Keratinocyte (primary cell): ENCODE measurements at regions not wholly inside any gene's neighbourhood (a gene's known extent, or its start where the extent isn't known, plus 50 kb on each side); places are given as distances from the start of the nearest gene placed in this dataset.

Experiments
- DNase-seq: peaks from one replicate; pipeline ENCODE4 v3.0.0-alpha.2; 2011; ENCODE audit warnings: low read depth, missing footprints, low spot score
- FAIRE-seq: peaks from 2 replicates; lab custom pipeline; 2011; peaks lifted over from hg19 to GRCh38; lab: Jason Lieb, UNC
- H2AFZ ChIP-seq: 2 replicates; pipeline ENCODE4 v1.6.0; 2012; ENCODE audit warnings: low read length, control low read depth, inconsistent platforms; ENCODE audit not compliant: control insufficient read depth
- H3K27ac ChIP-seq: 2 replicates; pipeline ENCODE4 v1.5.1; 2011; ENCODE audit warnings: low read length; ENCODE audit not compliant: control insufficient read depth, insufficient read depth
- H3K27me3 ChIP-seq: 3 replicates; pipeline ENCODE4 v1.6.0; 2011; ENCODE audit warnings: low read length; ENCODE audit not compliant: control insufficient read depth, insufficient read depth; ENCODE audit errors: extremely low read depth
- H3K36me3 ChIP-seq, 2 experiments: 2 replicates in 1 of 2; 3 replicates in 1 of 2; pipeline ENCODE4 v1.5.1; 2011; ENCODE audit warnings: low read length in 2 of 2, mild to moderate bottlenecking in 1 of 2; ENCODE audit not compliant: control insufficient read depth in 2 of 2, insufficient read depth in 2 of 2; ENCODE audit errors: extremely low read depth in 1 of 2
- H3K4me1 ChIP-seq: 3 replicates; pipeline ENCODE4 v1.5.1; 2011; ENCODE audit warnings: low read length; ENCODE audit not compliant: control insufficient read depth, insufficient read depth; ENCODE audit errors: extremely low read depth
- H3K4me2 ChIP-seq: 3 replicates; pipeline ENCODE4 v1.6.0; 2011; ENCODE audit warnings: low read depth, low read length; ENCODE audit not compliant: control insufficient read depth, insufficient read depth; ENCODE audit errors: extremely low read depth
- H3K4me3 ChIP-seq, 3 experiments: fragments of 200-600 bp in 1 of 3; sonication (generic) in 1 of 3; 2 replicates in 2 of 3; 3 replicates in 1 of 3; pipeline ENCODE4 v1.5.1; 2011 to 2016; ENCODE audit warnings: low read length in 3 of 3, mild to moderate bottlenecking in 3 of 3, control low read depth in 2 of 3, inconsistent platforms in 1 of 3, low read depth in 1 of 3, mixed read lengths in 1 of 3, mixed run types in 1 of 3, moderate library complexity in 1 of 3; ENCODE audit not compliant: control insufficient read depth in 2 of 3, insufficient read depth in 2 of 3; ENCODE audit errors: extremely low read depth in 1 of 3
- H3K79me2 ChIP-seq: 2 replicates; pipeline ENCODE4 v1.6.0; 2012; ENCODE audit warnings: low read length; ENCODE audit not compliant: control insufficient read depth, insufficient read depth
- H3K9ac ChIP-seq: 3 replicates; pipeline ENCODE4 v1.6.0; 2011; ENCODE audit warnings: low read length; ENCODE audit not compliant: control insufficient read depth, insufficient read depth; ENCODE audit errors: extremely low read depth
- H3K9me1 ChIP-seq: 3 replicates; pipeline ENCODE4 v1.6.0; 2011; ENCODE audit warnings: low read length; ENCODE audit not compliant: control insufficient read depth, insufficient read depth; ENCODE audit errors: extremely low read depth
- H3K9me3 ChIP-seq: 2 replicates; pipeline ENCODE4 v1.5.1; 2012; ENCODE audit warnings: low read depth, low read length; ENCODE audit not compliant: control insufficient read depth
- H4K20me1 ChIP-seq: 3 replicates; pipeline ENCODE4 v1.6.0; 2011; ENCODE audit warnings: low read length; ENCODE audit not compliant: control insufficient read depth, insufficient read depth; ENCODE audit errors: extremely low read depth
- EZH2 ChIP-seq: IDR thresholded peaks from one replicate; pipeline ENCODE4 v1.6.1; 2012; ENCODE audit warnings: inconsistent platforms, mild to moderate bottlenecking, low read length, moderate library complexity
- dilution Hi-C: fragments of 300-500 bp; cut with MboI; formaldehyde crosslinking; loops from one replicate; pipeline ENCODE4 v1.7.0; 2020; ENCODE audit warnings: low sequenced_read_pairs; ENCODE audit not compliant: extremely low pct_ligation_motif_present
- TF ChIP-seq, protein P1 (sequence below), 3 experiments: IDR thresholded peaks in 1 of 3; conservative IDR thresholded peaks in 1 of 3; optimal IDR thresholded peaks in 1 of 3; 2 replicates in 2 of 3; 3 replicates in 1 of 3; pipeline versions ENCODE3 to v1.5.1; 2011; ENCODE audit warnings: low read length in 3 of 3, mild to moderate bottlenecking in 3 of 3, moderate library complexity in 2 of 3, control low read depth in 1 of 3, inconsistent platforms in 1 of 3; ENCODE audit not compliant: insufficient read depth in 2 of 3; ENCODE audit errors: extremely low read depth in 1 of 3

GRCh38 chr6:125612345-125612846, 137.0 kb upstream of the HEY2 start:
- Histone ChIP-seq H3K4me1 (no peaks in the 10 kb centered on the region), H3K4me2 (no peak overlapping the region), H3K27me3 (no peaks in the 10 kb centered on the region), H3K9me1 (no peaks in the 10 kb centered on the region), H2AFZ (no peak overlapping the region), H3K27ac (no peak overlapping the region), H4K20me1 (no peaks in the 10 kb centered on the region), H3K4me3 (no peak overlapping the region), H3K79me2 (no peaks in the 10 kb centered on the region), H3K9me3 (no peaks in the 10 kb centered on the region), H3K9ac (no peak overlapping the region), H3K36me3 (no peaks in the 10 kb centered on the region)
- TF ChIP-seq EZH2 = no peak
- TF ChIP-seq, protein P1, sequence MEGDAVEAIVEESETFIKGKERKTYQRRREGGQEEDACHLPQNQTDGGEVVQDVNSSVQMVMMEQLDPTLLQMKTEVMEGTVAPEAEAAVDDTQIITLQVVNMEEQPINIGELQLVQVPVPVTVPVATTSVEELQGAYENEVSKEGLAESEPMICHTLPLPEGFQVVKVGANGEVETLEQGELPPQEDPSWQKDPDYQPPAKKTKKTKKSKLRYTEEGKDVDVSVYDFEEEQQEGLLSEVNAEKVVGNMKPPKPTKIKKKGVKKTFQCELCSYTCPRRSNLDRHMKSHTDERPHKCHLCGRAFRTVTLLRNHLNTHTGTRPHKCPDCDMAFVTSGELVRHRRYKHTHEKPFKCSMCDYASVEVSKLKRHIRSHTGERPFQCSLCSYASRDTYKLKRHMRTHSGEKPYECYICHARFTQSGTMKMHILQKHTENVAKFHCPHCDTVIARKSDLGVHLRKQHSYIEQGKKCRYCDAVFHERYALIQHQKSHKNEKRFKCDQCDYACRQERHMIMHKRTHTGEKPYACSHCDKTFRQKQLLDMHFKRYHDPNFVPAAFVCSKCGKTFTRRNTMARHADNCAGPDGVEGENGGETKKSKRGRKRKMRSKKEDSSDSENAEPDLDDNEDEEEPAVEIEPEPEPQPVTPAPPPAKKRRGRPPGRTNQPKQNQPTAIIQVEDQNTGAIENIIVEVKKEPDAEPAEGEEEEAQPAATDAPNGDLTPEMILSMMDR (optimal IDR thresholded peaks at IDR 0.05 in 1 of 3, IDR thresholded peaks at IDR 0.05 in 1 of 3, conservative IDR thresholded peaks at IDR 0.05 in 1 of 3; ENCODE audit: extremely low read depth in 1 of 3, insufficient read depth in 2 of 3, low read length in 3 of 3) = no peak
- DNase-seq = no peak
- dilution Hi-C loops = no loop called here
- no peak for FAIRE-seq

DNA sequence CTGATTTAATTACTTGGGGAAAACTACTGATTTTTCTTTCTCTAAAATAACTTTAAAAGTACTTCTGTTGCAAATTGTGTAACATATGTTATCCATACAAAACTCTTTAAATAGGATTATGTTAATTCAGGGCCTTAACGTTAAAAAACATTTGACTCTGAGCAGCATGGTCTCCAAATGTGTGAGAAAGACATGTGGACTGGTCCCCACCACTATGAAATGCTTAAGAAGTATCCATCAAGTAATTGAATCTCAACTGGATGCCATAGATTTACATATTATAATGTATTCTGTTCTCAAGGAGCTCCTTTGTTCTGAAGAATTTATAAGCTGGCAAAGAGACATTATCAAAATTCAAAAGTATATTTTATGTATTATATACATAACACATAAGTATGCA, 130.8 kb upstream of the HEY2 start:
- dilution Hi-C loops = no loop called here
- Histone ChIP-seq H3K27me3 (no peaks in the 10 kb centered on the region), H3K79me2 (no peaks in the 10 kb centered on the region), H3K4me2 (no peak overlapping the region), H3K9me1 (no peaks in the 10 kb centered on the region), H4K20me1 (no peaks in the 10 kb centered on the region), H3K4me1 (no peaks in the 10 kb centered on the region), H3K4me3 (no peak overlapping the region), H3K36me3 (no peaks in the 10 kb centered on the region), H3K27ac (no peak overlapping the region), H2AFZ (no peak overlapping the region), H3K9ac (no peak overlapping the region), H3K9me3 (no peaks in the 10 kb centered on the region)
- TF ChIP-seq, protein P1 (optimal IDR thresholded peaks at IDR 0.05 in 1 of 3, IDR thresholded peaks at IDR 0.05 in 1 of 3, conservative IDR thresholded peaks at IDR 0.05 in 1 of 3; ENCODE audit: extremely low read depth in 1 of 3, insufficient read depth in 2 of 3, low read length in 3 of 3) = no peak
- no peak for TF ChIP-seq EZH2
- DNase-seq (no peak), FAIRE-seq (no peak)
